GM12878 (cell line): ENCODE measurements at regions not wholly inside any gene's neighbourhood (a gene's known extent, or its start where the extent isn't known, plus 50 kb on each side); places are given as distances from the start of the nearest gene placed in this dataset.
"Not testable (repeated sequence)": the region's sequence is repeated elsewhere in the genome, so short reads cannot be mapped to it uniquely, and the experiment has no call there.

ENCODE experiments used
- ATAC-seq: fragments of 200-7000 bp; cut with Tn5 transposase; 3 replicates; pipeline ENCODE4 v1.9.1; 2020; ENCODE audit warnings: mild to moderate bottlenecking, moderate library complexity
- BruUV-seq: library from RNA; stranded (reverse); fragments of 400-500 nt; replicated peaks from 2 replicates; lab custom pipeline; 2021; lab: Mats Ljungman, UMichigan
- CTCF ChIA-PET: fragments of 300-600 bp; sonication (Branson Sonifier 250); formaldehyde crosslinking; extraction: SDS; loops from one replicate; lab custom pipeline; 2021; ENCODE audit warnings: inconsistent platforms; lab: Yijun Ruan, JAX
- POLR2A ChIA-PET: fragments of 350-600 bp; formaldehyde crosslinking; extraction: SDS; loops from one replicate; lab custom pipeline; 2021; ENCODE audit warnings: inconsistent platforms; lab: Charles Lee
- RAD21 ChIA-PET: fragments of 300-600 bp; sonication (Branson Sonifier 250); formaldehyde crosslinking; loops from one replicate; lab custom pipeline; 2023; ENCODE audit warnings: antibody characterized with exemption; ENCODE audit not compliant: unreplicated experiment; lab: Charles Lee
- SMC1A ChIA-PET: fragments of 300-600 bp; sonication (Branson Sonifier 250); formaldehyde crosslinking; loops from one replicate; lab custom pipeline; 2023; ENCODE audit not compliant: unreplicated experiment, uncharacterized antibody; lab: Charles Lee
- DNase-seq: peaks from one replicate; pipeline ENCODE4 v3.0.0-alpha.2; 2011; ENCODE audit warnings: low read depth, low spot score
- FAIRE-seq: peaks from 3 replicates; lab custom pipeline; 2011; peaks lifted over from hg19 to GRCh38; lab: Jason Lieb, UNC
- H2AFZ ChIP-seq: 2 replicates; pipeline ENCODE4 v1.6.0; 2011; ENCODE audit warnings: low read depth, low read length, control low read depth; ENCODE audit not compliant: control insufficient read depth
- H3K27ac ChIP-seq: 2 replicates; pipeline ENCODE4 v1.5.1; 2011; ENCODE audit warnings: control low read depth; ENCODE audit not compliant: control insufficient read depth, insufficient read depth
- H3K27me3 ChIP-seq, 2 experiments: replicated peaks in 1 of 2; 2 replicates each; pipeline versions ENCODE4 v1.6.0 to v1.6.1; 2011; ENCODE audit warnings: low read length in 1 of 2; ENCODE audit not compliant: control insufficient read depth in 2 of 2, insufficient read depth in 2 of 2
- H3K36me3 ChIP-seq, 2 experiments: 2 replicates each; pipeline ENCODE4 v1.5.1; 2011; ENCODE audit warnings: low read length in 1 of 2; ENCODE audit not compliant: control insufficient read depth in 2 of 2, insufficient read depth in 2 of 2
- H3K4me1 ChIP-seq: 2 replicates; pipeline ENCODE4 v1.6.1; 2011; ENCODE audit warnings: mild to moderate bottlenecking, low read length, moderate library complexity, mixed read lengths; ENCODE audit not compliant: control insufficient read depth, insufficient read depth
- H3K4me2 ChIP-seq: 2 replicates; pipeline ENCODE4 v1.6.0; 2011; ENCODE audit warnings: control low read depth; ENCODE audit not compliant: control insufficient read depth, insufficient read depth
- H3K4me3 ChIP-seq: fragments of 200-600 bp; sonication (generic); 2 replicates; pipeline ENCODE4 v1.5.1; 2016
- H3K79me2 ChIP-seq: 2 replicates; pipeline ENCODE4 v1.6.0; 2011; ENCODE audit warnings: low read length; ENCODE audit not compliant: control insufficient read depth, insufficient read depth
- H3K9ac ChIP-seq: 2 replicates; pipeline ENCODE4 v1.8.0; 2011; ENCODE audit warnings: low read length, control low read depth, mixed read lengths; ENCODE audit not compliant: control insufficient read depth, insufficient read depth
- H3K9me3 ChIP-seq: replicated peaks from 3 replicates; pipeline ENCODE4 v1.5.1; 2011; ENCODE audit warnings: mild to moderate bottlenecking, low read length; ENCODE audit not compliant: control insufficient read depth, insufficient read depth
- H4K20me1 ChIP-seq: 2 replicates; pipeline ENCODE4 v1.6.0; 2011; ENCODE audit not compliant: control insufficient read depth, insufficient read depth
- BACH1 ChIP-seq: fragments of 450-650 bp; IDR thresholded peaks from 2 replicates; pipeline ENCODE4 v1.6.1; 2017; ENCODE audit warnings: mild to moderate bottlenecking, borderline replicate concordance
- CREB1 ChIP-seq: IDR thresholded peaks from 2 replicates; pipeline ENCODE4 v1.6.1; 2012; ENCODE audit warnings: low read depth, mild to moderate bottlenecking, inconsistent platforms
- GATAD2B ChIP-seq: fragments of 450-650 bp; conservative IDR thresholded peaks from 2 replicates; pipeline ENCODE4 v1.6.1; 2017; ENCODE audit warnings: low read depth, mild to moderate bottlenecking, moderate library complexity
- NR2F1 ChIP-seq: fragments of 450-650 bp; conservative IDR thresholded peaks from 2 replicates; pipeline ENCODE4 v1.6.1; 2017; ENCODE audit warnings: mild to moderate bottlenecking
- PAX5 ChIP-seq: IDR thresholded peaks from 2 replicates; pipeline ENCODE4 v1.6.1; 2011; ENCODE audit warnings: low read depth, low read length, borderline replicate concordance
- RELA ChIP-seq: fragments of 450-650 bp; IDR thresholded peaks from 2 replicates; pipeline ENCODE4 v1.8.0; 2014; ENCODE audit warnings: borderline replicate concordance; ENCODE audit not compliant: partially characterized antibody
- SIN3A ChIP-seq: IDR thresholded peaks from 2 replicates; pipeline ENCODE4 v1.6.1; 2012; ENCODE audit warnings: low read depth, low read length, improper control_type of control experiment
- SPI1 ChIP-seq: IDR thresholded peaks from 2 replicates; pipeline ENCODE4 v1.6.1; 2011; ENCODE audit warnings: low read depth, mild to moderate bottlenecking, low read length, moderate library complexity, borderline replicate concordance; ENCODE audit not compliant: insufficient read depth
- SUPT20H ChIP-seq: IDR thresholded peaks from 2 replicates; pipeline ENCODE4 v1.6.1; 2011; ENCODE audit warnings: low read depth, mild to moderate bottlenecking, low read length, moderate library complexity, borderline replicate concordance; ENCODE audit not compliant: control insufficient read depth
- ZNF24 ChIP-seq: fragments of 450-650 bp; IDR thresholded peaks from 2 replicates; pipeline ENCODE4 v1.6.1; 2017; ENCODE audit warnings: antibody characterized with exemption, mild to moderate bottlenecking
- ZZZ3 ChIP-seq: IDR thresholded peaks from 2 replicates; pipeline ENCODE4 v1.6.1; 2011; ENCODE audit warnings: low read depth; ENCODE audit not compliant: control insufficient read depth, insufficient read length
- WGBS: methylation state at CpG from one replicate; pipeline ENCODE4 v1.1.6; 2016; ENCODE audit warnings: low lambda C conversion rate; ENCODE audit not compliant: insufficient replicate concordance, insufficient coverage; ENCODE audit errors: missing lambda C conversion rate; 5-methylcytosine and 5-hydroxymethylcytosine counted together
- in situ Hi-C: fragments of 300-500 bp; cut with MboI; formaldehyde crosslinking; loops from 9 replicates; pipeline ENCODE4 v1.14.3; 2018; ENCODE audit warnings: mixed read lengths
- intact Hi-C: fragments of 100-400 bp; cut with micrococcal nuclease; formaldehyde crosslinking; loops from one replicate; pipeline ENCODE4 v1.14.2; 2022; ENCODE audit not compliant: unreplicated experiment
- TF ChIP-seq, protein P1 (sequence below): fragments of 450-650 bp; IDR thresholded peaks from 2 replicates; pipeline ENCODE4 v1.6.1; 2017; ENCODE audit warnings: mild to moderate bottlenecking, moderate library complexity
- TF ChIP-seq, protein P2 (sequence below): IDR thresholded peaks from 2 replicates; pipeline ENCODE4 v1.6.1; 2011; ENCODE audit warnings: low read depth, low read length, improper control_type of control experiment, borderline replicate concordance

DNA sequence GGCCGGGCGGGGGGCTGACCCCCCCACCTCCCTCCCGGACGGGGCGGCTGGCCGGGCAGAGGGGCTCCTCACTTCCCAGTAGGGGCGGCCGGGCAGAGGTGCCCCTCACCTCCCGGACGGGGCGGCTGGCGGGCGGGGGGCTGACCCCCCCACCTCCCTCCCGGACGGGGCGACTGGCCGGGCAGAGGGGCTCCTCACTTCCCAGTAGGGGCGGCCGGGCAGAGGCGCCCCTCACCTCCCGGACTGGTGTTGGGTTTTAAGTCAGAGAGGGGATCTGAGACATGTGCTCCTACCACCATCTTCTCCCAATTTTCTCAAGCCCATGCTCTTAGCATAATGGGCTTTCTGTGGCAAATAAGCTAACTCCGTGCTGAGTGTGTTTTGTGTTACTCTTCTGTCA is 87.5 kb upstream of the TMTC4 start:
- SMC1A ChIA-PET = interaction anchor here (0.6 kb wide), 1 partner anchor 63 kb away, joined by 3 read pairs; no protein-coding TSS in a partner anchor
- ATAC-seq, H3K9me3 ChIP-seq, H3K9ac ChIP-seq, H3K4me3 ChIP-seq, H3K27me3 ChIP-seq, H3K36me3 ChIP-seq, RAD21 ChIA-PET, H3K4me1 ChIP-seq, in situ Hi-C loops, H2AFZ ChIP-seq, H4K20me1 ChIP-seq, POLR2A ChIA-PET, H3K4me2 ChIP-seq, CTCF ChIA-PET, H3K79me2 ChIP-seq, FAIRE-seq, H3K27ac ChIP-seq, BruUV-seq, DNase-seq, intact Hi-C loops: not testable (repeated sequence)
- 36% methylated on average over 1 of the region's 22 CpGs for WGBS

GRCh38 chr13:100755891-100756290 is 81.3 kb upstream of the TMTC4 start:
- intact Hi-C loops (no loop called here), in situ Hi-C loops (no loop called here)
- Histone ChIP-seq H3K36me3 (no peaks in the 10 kb centered on the region), H3K4me3 (no peak overlapping the region), H3K27me3 (no peaks in the 10 kb centered on the region; a peak in 1 of 4 replicates), H3K4me2 (no peak overlapping the region), H3K4me1 (no peaks in the 10 kb centered on the region), H3K79me2 (no peaks in the 10 kb centered on the region), H3K9me3 (no peaks in the 10 kb centered on the region), H3K9ac (no peak overlapping the region), H4K20me1 (no peaks in the 10 kb centered on the region), H2AFZ (no peak overlapping the region), H3K27ac (no peak overlapping the region)
- no TSS peak for BruUV-seq
- TF ChIP-seq SUPT20H (no peak), GATAD2B (no peak), SPI1 (no peak), ZNF24 (no peak), BACH1 (no peak), SIN3A (no peak), RELA (no peak), NR2F1 (no peak), PAX5 (no peak), CREB1 (no peak), ZZZ3 (no peak)
- TF ChIP-seq, protein P1, sequence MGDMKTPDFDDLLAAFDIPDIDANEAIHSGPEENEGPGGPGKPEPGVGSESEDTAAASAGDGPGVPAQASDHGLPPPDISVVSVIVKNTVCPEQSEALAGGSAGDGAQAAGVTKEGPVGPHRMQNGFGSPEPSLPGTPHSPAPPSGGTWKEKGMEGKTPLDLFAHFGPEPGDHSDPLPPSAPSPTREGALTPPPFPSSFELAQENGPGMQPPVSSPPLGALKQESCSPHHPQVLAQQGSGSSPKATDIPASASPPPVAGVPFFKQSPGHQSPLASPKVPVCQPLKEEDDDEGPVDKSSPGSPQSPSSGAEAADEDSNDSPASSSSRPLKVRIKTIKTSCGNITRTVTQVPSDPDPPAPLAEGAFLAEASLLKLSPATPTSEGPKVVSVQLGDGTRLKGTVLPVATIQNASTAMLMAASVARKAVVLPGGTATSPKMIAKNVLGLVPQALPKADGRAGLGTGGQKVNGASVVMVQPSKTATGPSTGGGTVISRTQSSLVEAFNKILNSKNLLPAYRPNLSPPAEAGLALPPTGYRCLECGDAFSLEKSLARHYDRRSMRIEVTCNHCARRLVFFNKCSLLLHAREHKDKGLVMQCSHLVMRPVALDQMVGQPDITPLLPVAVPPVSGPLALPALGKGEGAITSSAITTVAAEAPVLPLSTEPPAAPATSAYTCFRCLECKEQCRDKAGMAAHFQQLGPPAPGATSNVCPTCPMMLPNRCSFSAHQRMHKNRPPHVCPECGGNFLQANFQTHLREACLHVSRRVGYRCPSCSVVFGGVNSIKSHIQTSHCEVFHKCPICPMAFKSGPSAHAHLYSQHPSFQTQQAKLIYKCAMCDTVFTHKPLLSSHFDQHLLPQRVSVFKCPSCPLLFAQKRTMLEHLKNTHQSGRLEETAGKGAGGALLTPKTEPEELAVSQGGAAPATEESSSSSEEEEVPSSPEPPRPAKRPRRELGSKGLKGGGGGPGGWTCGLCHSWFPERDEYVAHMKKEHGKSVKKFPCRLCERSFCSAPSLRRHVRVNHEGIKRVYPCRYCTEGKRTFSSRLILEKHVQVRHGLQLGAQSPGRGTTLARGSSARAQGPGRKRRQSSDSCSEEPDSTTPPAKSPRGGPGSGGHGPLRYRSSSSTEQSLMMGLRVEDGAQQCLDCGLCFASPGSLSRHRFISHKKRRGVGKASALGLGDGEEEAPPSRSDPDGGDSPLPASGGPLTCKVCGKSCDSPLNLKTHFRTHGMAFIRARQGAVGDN = no peak
- TF ChIP-seq, protein P2, sequence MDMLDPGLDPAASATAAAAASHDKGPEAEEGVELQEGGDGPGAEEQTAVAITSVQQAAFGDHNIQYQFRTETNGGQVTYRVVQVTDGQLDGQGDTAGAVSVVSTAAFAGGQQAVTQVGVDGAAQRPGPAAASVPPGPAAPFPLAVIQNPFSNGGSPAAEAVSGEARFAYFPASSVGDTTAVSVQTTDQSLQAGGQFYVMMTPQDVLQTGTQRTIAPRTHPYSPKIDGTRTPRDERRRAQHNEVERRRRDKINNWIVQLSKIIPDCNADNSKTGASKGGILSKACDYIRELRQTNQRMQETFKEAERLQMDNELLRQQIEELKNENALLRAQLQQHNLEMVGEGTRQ = no peak
- CTCF ChIA-PET = no interaction called here
- DNase-seq = no peak
- SMC1A ChIA-PET = interaction anchor here (0.6 kb wide), 1 partner anchor 160 kb away, joined by 3 read pairs; no protein-coding TSS in a partner anchor
- FAIRE-seq = no peak
- RAD21 ChIA-PET = no interaction called here
- ATAC-seq = no peak
- 0% methylated on average over 1 of the region's 1 CpG for WGBS
- POLR2A ChIA-PET = no interaction called here
